ENCODE measurements at regions not wholly inside any gene's neighbourhood (a gene's known extent, or its start where the extent isn't known, plus 50 kb on each side); places are given as distances from the start of the nearest gene placed in this dataset.

DNA sequence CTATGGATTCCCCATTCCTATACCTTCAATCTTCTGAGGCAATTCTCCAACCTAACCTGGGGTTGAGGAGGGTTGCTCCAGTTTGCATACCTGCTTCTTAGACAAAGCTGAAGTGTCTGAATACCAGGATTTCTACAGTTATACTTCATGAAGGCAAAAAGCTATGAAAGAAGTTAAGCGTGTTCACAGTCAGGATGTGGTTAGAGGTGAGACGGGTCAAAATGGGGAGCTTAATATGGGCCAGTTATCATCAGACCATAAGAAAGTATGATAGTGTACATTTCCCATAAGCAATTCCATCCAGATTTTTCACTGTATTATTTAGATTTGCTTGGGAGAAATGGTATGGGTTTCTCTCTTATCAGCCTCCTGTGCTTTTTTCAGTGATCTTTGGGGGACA, 156.9 kb upstream of the FER start:
- TF ChIP-seq POLR2A (IDR thresholded peaks at IDR 0.05; ENCODE audit: low read depth, low read length) (no peak), TAF1 (IDR thresholded peaks at IDR 0.05; ENCODE audit: borderline replicate concordance, low read depth, low read length) (no peak)

Measured in GM12892 (cell line).